Endothelial cell of umbilical vein (primary cell): ENCODE measurements at regions not wholly inside any gene's neighbourhood (a gene's known extent, or its start where the extent isn't known, plus 50 kb on each side); places are given as distances from the start of the nearest gene placed in this dataset.

Experiments used
- BruUV-seq: library from RNA; stranded (reverse); fragments of 400-500 nt; replicated peaks from 2 replicates; lab custom pipeline; 2021; lab: Mats Ljungman, UMichigan
- CTCF ChIA-PET: fragments of 300-600, 350-600 bp; sonication (Branson Sonifier 250); formaldehyde crosslinking; loops from one replicate; lab custom pipeline; 2021; ENCODE audit warnings: antibody characterized with exemption, inconsistent platforms; lab: Charles Lee
- POLR2A ChIA-PET: fragments of 300-600, 350-600 bp; sonication (Branson Sonifier 250); formaldehyde crosslinking; loops from one replicate; lab custom pipeline; 2021; ENCODE audit warnings: antibody characterized with exemption, inconsistent platforms; lab: Charles Lee
- DNase-seq: peaks from one replicate; pipeline ENCODE4 v3.0.0-alpha.2; 2011; ENCODE audit warnings: low read depth, low spot score
- FAIRE-seq: peaks from 2 replicates; lab custom pipeline; 2011; peaks lifted over from hg19 to GRCh38; lab: Jason Lieb, UNC
- H2AFZ ChIP-seq: 2 replicates; pipeline ENCODE4 v1.6.0; 2012; ENCODE audit warnings: low read depth, low read length, control low read depth, inconsistent platforms
- H3K27ac ChIP-seq: 2 replicates; pipeline ENCODE4 v1.5.1; 2011; ENCODE audit warnings: low read depth, mild to moderate bottlenecking, control low read depth, low read length, moderate library complexity; ENCODE audit not compliant: insufficient read depth
- H3K27me3 ChIP-seq, 2 experiments: 2 replicates each; pipeline versions ENCODE4 v1.6.0 to v1.6.1; 2011; ENCODE audit warnings: low read length in 2 of 2, mixed read lengths in 1 of 2; ENCODE audit not compliant: control insufficient read depth in 2 of 2, insufficient read depth in 2 of 2
- H3K36me3 ChIP-seq, 2 experiments: 2 replicates in 1 of 2; 3 replicates in 1 of 2; pipeline ENCODE4 v1.5.1; 2011; ENCODE audit warnings: low read length in 2 of 2, mild to moderate bottlenecking in 1 of 2, moderate library complexity in 1 of 2; ENCODE audit not compliant: control insufficient read depth in 2 of 2, insufficient read depth in 2 of 2; ENCODE audit errors: extremely low read depth in 1 of 2
- H3K4me1 ChIP-seq: 3 replicates; pipeline ENCODE4 v1.5.1; 2011; ENCODE audit warnings: mild to moderate bottlenecking, low read length; ENCODE audit not compliant: control insufficient read depth, insufficient read depth; ENCODE audit errors: extremely low read depth
- H3K4me2 ChIP-seq: 2 replicates; pipeline ENCODE4 v1.6.1; 2011; ENCODE audit warnings: low read length, control low read depth, mixed read lengths; ENCODE audit not compliant: insufficient read depth
- H3K4me3 ChIP-seq, 3 experiments: fragments of 200-600 bp in 1 of 3; sonication (generic), shearing (Covaris generic) in 1 of 3; replicated peaks in 1 of 3; 2 replicates each; pipeline ENCODE4 v1.5.1; 2011 to 2016; ENCODE audit warnings: control low read depth in 3 of 3, low read length in 3 of 3, mild to moderate bottlenecking in 2 of 3, inconsistent platforms in 1 of 3, low read depth in 1 of 3, moderate library complexity in 1 of 3; ENCODE audit not compliant: insufficient read depth in 1 of 3
- H3K79me2 ChIP-seq: 2 replicates; pipeline ENCODE4 v1.6.0; 2012; ENCODE audit warnings: low read length, inconsistent platforms; ENCODE audit not compliant: control insufficient read depth, insufficient read depth
- H3K9ac ChIP-seq: replicated peaks from 2 replicates; pipeline ENCODE3; 2011; ENCODE audit warnings: low read length, control low read depth; ENCODE audit not compliant: insufficient read depth; ENCODE audit errors: extremely low read depth
- H3K9me1 ChIP-seq: replicated peaks from 3 replicates; pipeline ENCODE4 v1.6.0; 2011; ENCODE audit warnings: mild to moderate bottlenecking, low read length; ENCODE audit not compliant: control insufficient read depth, insufficient read depth; ENCODE audit errors: extremely low read depth
- H3K9me3 ChIP-seq: replicated peaks from 2 replicates; pipeline ENCODE4 v1.5.1; 2012; ENCODE audit warnings: low read length, inconsistent platforms; ENCODE audit not compliant: control insufficient read depth, insufficient read depth
- H4K20me1 ChIP-seq: replicated peaks from 2 replicates; pipeline ENCODE3; 2011; ENCODE audit warnings: mild to moderate bottlenecking, low read length; ENCODE audit not compliant: control insufficient read depth, insufficient read depth; ENCODE audit errors: extremely low read depth
- EZH2 ChIP-seq: IDR thresholded peaks from 2 replicates; pipeline ENCODE4 v1.6.1; 2012; ENCODE audit warnings: borderline replicate concordance, low read depth, mild to moderate bottlenecking, moderate library complexity, low read length, inconsistent platforms; ENCODE audit not compliant: severe bottlenecking
- FOS ChIP-seq: IDR thresholded peaks from 2 replicates; pipeline ENCODE4 v1.6.1; 2011; ENCODE audit warnings: mild to moderate bottlenecking, low read length, moderate library complexity, borderline replicate concordance; ENCODE audit not compliant: insufficient read depth
- GATA2 ChIP-seq: IDR thresholded peaks from 2 replicates; pipeline ENCODE4 v1.7.0; 2011; ENCODE audit warnings: low read depth, mild to moderate bottlenecking, moderate library complexity, mixed read lengths, low read length; ENCODE audit not compliant: insufficient read length, insufficient read depth
- JUN ChIP-seq: IDR thresholded peaks from 2 replicates; pipeline ENCODE4 v1.6.1; 2011; ENCODE audit warnings: borderline replicate concordance, low read depth; ENCODE audit not compliant: insufficient read length, insufficient read depth
- POLR2A ChIP-seq: IDR thresholded peaks from 2 replicates; pipeline ENCODE4 v1.6.1; 2012; ENCODE audit warnings: low read depth, mild to moderate bottlenecking, control low read depth, low read length
- dilution Hi-C: fragments of 300-500 bp; cut with MboI; formaldehyde crosslinking; loops from one replicate; pipeline ENCODE4 v1.15.0; 2019; ENCODE audit warnings: low sequenced_read_pairs; ENCODE audit not compliant: extremely low pct_ligation_motif_present
- intact Hi-C: fragments of 100-400 bp; cut with micrococcal nuclease; formaldehyde crosslinking; loops from one replicate; pipeline ENCODE4 v1.10.0; 2022
- TF ChIP-seq, protein P1 (sequence below), 2 donors: IDR thresholded peaks; 1 replicate in 1 of 2; 2 replicates in 1 of 2; pipeline ENCODE4 v1.5.1; 2011; ENCODE audit warnings: low read length in 2 of 2, mild to moderate bottlenecking in 2 of 2, moderate library complexity in 2 of 2, control low read depth in 1 of 2, inconsistent platforms in 1 of 2, low read depth in 1 of 2; ENCODE audit not compliant: insufficient read depth in 1 of 2; ENCODE audit errors: extremely low read depth in 1 of 2
- TF ChIP-seq, protein P2 (sequence below): IDR thresholded peaks from 2 replicates; pipeline ENCODE4 v1.6.1; 2011; ENCODE audit not compliant: insufficient read depth, insufficient read length

DNA sequence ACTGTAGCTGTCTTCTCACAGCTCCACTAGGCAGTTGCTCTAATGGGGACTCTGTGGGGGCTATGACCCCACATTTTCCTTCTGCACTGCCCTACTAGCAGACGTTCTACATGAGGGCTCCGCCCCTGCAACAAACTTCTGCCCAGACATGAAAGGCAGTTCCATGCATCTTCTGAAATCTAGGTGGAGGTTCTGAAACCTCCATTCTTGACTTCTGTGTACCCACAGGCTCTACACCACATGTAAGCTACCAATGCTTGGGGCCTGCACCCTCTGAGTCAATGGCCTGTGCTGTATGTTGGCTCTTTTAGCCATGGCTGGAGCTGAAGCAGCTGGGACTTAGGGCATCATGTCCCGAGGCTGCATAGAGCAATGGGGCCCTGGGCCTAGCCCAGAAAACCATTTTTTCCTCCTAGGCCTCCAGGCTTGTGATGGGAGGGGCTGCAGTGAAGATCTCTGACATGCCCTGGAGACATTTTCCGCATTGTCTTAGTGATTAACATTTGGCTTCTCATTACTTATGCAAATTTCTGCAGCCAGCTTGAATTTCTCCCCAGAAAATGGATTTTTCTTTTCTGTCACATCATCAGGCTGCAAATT, 123.0 kb downstream of the MYCN start:
- dilution Hi-C loops = no loop called here

More for the DNA sequence above, 123.0 kb downstream of the MYCN start:
- Histone ChIP-seq H3K27ac (no peak overlapping the region), H3K9me1 (no peaks in the 10 kb centered on the region), H3K36me3 (no peaks in the 10 kb centered on the region), H3K9ac (no peak overlapping the region), H3K4me1 (no peaks in the 10 kb centered on the region), H2AFZ (no peak overlapping the region), H3K4me2 (no peak overlapping the region), H3K4me3 (no peak overlapping the region), H3K79me2 (no peaks in the 10 kb centered on the region), H3K9me3 (no peaks in the 10 kb centered on the region), H3K27me3 (no peaks in the 10 kb centered on the region), H4K20me1 (no peaks in the 10 kb centered on the region)
- CTCF ChIA-PET = no interaction called here
- DNase-seq (no peak), FAIRE-seq (no peak)
- POLR2A ChIA-PET = no interaction called here
- TF ChIP-seq FOS = no peak
- no peak for TF ChIP-seq POLR2A
- TF ChIP-seq, protein P1, sequence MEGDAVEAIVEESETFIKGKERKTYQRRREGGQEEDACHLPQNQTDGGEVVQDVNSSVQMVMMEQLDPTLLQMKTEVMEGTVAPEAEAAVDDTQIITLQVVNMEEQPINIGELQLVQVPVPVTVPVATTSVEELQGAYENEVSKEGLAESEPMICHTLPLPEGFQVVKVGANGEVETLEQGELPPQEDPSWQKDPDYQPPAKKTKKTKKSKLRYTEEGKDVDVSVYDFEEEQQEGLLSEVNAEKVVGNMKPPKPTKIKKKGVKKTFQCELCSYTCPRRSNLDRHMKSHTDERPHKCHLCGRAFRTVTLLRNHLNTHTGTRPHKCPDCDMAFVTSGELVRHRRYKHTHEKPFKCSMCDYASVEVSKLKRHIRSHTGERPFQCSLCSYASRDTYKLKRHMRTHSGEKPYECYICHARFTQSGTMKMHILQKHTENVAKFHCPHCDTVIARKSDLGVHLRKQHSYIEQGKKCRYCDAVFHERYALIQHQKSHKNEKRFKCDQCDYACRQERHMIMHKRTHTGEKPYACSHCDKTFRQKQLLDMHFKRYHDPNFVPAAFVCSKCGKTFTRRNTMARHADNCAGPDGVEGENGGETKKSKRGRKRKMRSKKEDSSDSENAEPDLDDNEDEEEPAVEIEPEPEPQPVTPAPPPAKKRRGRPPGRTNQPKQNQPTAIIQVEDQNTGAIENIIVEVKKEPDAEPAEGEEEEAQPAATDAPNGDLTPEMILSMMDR (IDR thresholded peaks at IDR 0.05; ENCODE audit: extremely low read depth in 1 of 2, insufficient read depth in 1 of 2, low read depth in 1 of 2, low read length in 2 of 2) = no peak
- TF ChIP-seq EZH2 = no peak
- TF ChIP-seq JUN = no peak
- TF ChIP-seq GATA2 = no peak
- TF ChIP-seq, protein P2, sequence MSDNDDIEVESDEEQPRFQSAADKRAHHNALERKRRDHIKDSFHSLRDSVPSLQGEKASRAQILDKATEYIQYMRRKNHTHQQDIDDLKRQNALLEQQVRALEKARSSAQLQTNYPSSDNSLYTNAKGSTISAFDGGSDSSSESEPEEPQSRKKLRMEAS = no peak
- intact Hi-C loops = no loop called here
- BruUV-seq = no TSS peak
